HFF-Myc (cell line): ENCODE measurements at regions not wholly inside any gene's neighbourhood (a gene's known extent, or its start where the extent isn't known, plus 50 kb on each side); places are given as distances from the start of the nearest gene placed in this dataset.

Experiments
- DNase-seq: peaks from one replicate; pipeline ENCODE4 v3.0.0-alpha.2; 2011; ENCODE audit warnings: low read depth; ENCODE audit errors: extremely low read depth
- H3K4me3 ChIP-seq: replicated peaks from 2 replicates; pipeline ENCODE4 v1.5.1; 2011; ENCODE audit warnings: low read depth, mild to moderate bottlenecking, control low read depth, low read length
- TF ChIP-seq, protein P1 (sequence below): IDR thresholded peaks from 2 replicates; pipeline ENCODE4 v1.5.1; 2012; ENCODE audit warnings: mild to moderate bottlenecking, low read depth, low read length, control low read depth; ENCODE audit errors: missing control alignments

DNA sequence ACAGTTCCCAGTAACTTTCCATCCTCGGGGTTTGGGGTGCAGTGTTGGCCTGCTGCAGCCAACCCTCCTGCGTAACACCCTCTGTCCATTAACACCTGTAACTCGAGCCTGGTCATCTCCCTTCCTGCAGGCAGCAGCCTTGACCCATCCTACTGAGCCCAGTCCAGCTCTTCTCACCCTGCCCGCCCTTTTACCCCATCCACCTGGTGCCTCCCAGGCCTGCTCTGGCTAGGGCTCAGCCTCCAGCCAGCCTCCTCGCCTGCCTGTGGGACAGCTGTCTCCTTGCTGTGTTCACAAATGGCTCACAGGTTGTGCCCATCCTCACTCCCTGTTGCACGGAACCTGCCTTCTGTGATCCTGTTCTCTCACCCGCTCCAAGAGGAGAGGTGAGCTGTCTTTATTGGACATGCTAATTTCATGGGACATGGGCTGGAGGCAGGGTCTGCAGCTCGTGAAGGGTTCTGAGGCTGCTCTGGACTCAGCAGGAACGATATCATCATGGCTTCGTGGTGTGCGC is 277.2 kb upstream of the TCERG1L start:
- TF ChIP-seq, protein P1, sequence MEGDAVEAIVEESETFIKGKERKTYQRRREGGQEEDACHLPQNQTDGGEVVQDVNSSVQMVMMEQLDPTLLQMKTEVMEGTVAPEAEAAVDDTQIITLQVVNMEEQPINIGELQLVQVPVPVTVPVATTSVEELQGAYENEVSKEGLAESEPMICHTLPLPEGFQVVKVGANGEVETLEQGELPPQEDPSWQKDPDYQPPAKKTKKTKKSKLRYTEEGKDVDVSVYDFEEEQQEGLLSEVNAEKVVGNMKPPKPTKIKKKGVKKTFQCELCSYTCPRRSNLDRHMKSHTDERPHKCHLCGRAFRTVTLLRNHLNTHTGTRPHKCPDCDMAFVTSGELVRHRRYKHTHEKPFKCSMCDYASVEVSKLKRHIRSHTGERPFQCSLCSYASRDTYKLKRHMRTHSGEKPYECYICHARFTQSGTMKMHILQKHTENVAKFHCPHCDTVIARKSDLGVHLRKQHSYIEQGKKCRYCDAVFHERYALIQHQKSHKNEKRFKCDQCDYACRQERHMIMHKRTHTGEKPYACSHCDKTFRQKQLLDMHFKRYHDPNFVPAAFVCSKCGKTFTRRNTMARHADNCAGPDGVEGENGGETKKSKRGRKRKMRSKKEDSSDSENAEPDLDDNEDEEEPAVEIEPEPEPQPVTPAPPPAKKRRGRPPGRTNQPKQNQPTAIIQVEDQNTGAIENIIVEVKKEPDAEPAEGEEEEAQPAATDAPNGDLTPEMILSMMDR: no peak
- H3K4me3 ChIP-seq: no peak overlapping the region
- DNase-seq: no peak

DNA sequence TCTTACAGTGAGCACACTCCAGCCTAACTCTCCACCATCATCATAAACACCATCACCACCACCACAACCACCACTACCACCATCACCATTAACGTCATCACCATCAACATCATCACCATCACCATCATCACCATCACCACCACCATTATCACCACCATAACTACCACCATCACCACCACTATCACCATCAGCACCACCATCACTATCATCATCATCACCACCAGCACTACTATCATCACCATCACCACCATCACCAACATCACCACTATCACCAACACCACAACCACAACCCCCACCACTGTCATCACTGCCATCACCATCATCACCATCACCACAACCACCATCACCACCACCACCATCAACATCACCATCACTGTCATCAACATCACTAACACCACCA is 279.0 kb upstream of the TCERG1L start:
- no peak for DNase-seq
- H3K4me3 ChIP-seq: no peak overlapping the region
- TF ChIP-seq, protein P1: no peak

- TF ChIP-seq, protein P1: no peak
- DNase-seq: no peak
- H3K4me3 ChIP-seq: no peak overlapping the region
These were observed 280.4 kb upstream of the TCERG1L start for GRCh38 chr10:131591936-131592335.

DNA sequence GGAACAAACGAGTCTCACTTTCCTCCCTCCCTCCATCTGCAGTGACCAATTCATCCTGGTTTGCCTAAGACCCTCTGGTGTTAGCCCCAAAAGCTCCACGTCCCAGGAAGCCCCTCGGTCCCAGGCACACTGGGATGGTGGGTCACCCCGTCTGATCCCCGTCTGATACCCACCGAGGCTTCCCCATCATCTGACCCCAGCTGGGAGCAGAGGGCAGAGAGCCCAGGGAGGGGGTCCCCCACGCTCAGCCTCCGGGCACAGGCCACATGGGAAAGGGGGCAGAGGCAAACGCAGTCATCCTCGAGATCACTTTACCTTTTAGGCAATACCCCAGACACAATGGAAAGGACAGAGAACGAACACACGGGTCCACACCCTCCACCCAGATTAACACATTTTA is 291.6 kb upstream of the PPP2R2D start:
- TF ChIP-seq, protein P1: no peak

DNA sequence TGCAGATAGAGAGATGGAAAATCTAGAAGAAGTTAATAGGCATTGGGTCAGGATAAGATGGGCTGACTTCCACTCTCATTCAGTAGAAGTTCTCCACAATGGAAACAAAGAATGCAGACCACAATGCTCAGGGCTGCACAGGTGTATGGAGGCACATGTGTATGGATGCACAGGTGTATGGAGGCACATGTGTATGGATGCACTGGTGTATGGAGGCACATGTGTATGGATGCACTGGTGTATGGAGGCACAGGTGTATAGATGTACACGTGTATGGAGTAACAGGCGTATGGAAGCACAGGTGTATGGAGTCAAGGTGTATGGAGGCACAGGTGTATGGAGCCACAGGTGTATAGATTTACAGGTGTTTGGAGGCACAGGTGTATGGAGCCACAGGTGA is 285.7 kb upstream of the PPP2R2D start:
- TF ChIP-seq, protein P1: no peak
- no peak for DNase-seq
- no peak overlapping the region for H3K4me3 ChIP-seq

More for the DNA sequence above, 291.6 kb upstream of the PPP2R2D start:
- H3K4me3 ChIP-seq: no peak overlapping the region
- DNase-seq: no peak

- no peak overlapping the region for H3K4me3 ChIP-seq
- DNase-seq: no peak
- TF ChIP-seq, protein P1: no peak
These were observed 284.8 kb upstream of the PPP2R2D start for GRCh38 chr10:131616040-131616439.

DNA sequence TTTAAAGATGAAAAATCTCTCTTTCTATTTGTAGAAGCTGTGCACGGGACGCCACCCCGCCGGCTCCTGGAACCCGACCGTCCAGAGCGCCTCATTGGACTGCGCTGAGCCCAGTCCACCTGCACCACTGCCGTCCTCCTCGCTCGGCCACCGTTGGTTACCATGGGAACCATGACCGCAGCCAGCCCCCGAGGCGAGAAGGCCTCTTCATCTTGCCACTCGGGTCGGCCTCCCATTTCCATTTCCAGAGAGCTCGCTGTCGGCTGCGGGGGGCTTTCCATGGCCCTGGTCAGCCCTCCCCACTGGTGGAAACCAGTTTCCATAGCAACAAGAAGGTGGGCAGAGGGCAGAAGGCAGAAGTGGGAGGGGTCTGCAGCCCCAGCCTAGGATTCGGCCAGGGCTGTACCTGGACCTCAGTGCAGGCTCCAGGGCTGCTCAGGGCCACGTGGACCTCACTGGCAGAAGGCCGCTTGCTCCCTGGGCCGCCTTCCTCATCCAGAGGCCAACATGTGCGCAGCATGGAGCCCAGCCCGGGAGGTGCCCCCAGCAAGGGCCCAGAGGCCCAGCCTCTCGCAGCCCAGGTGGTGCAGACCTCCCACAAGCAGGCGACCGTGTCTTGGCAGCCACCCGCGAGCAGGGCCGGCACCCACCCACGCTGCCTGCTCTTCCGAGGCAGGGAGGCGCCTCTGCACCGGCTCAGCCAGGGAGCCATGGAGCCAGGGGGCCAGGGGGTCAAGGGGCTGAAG is 283.5 kb upstream of the PPP2R2D start:
- TF ChIP-seq, protein P1: no peak
- DNase-seq: no peak
- no peak overlapping the region for H3K4me3 ChIP-seq
